ENCODE measurements at regions not wholly inside any gene's neighbourhood (a gene's known extent, or its start where the extent isn't known, plus 50 kb on each side); places are given as distances from the start of the nearest gene placed in this dataset.
"Not testable (repeated sequence)": the region's sequence is repeated elsewhere in the genome, so short reads cannot be mapped to it uniquely, and the experiment has no call there.

- DNase-seq: no peak
These were observed 99.8 kb upstream of the PLEKHG1 start for GRCh38 chr6:150499882-150500312.

- DNase-seq: not testable (repeated sequence)
These were observed 99.1 kb upstream of the PLEKHG1 start for GRCh38 chr6:150500568-150500967.

- no peak for DNase-seq
These were observed 96.6 kb upstream of the PLEKHG1 start for GRCh38 chr6:150503041-150503440.

- no peak for DNase-seq
These were observed 95.9 kb upstream of the PLEKHG1 start for GRCh38 chr6:150503586-150504339.

- not testable (repeated sequence) for DNase-seq
These were observed 92.3 kb upstream of the PLEKHG1 start for GRCh38 chr6:150507361-150507760.

- no peak for DNase-seq
These were observed 89.1 kb upstream of the PLEKHG1 start for GRCh38 chr6:150510576-150510975.

- no peak for DNase-seq
These were observed 88.4 kb upstream of the PLEKHG1 start for GRCh38 chr6:150511313-150511712.

GRCh38 chr6:150514806-150515380, 84.8 kb upstream of the PLEKHG1 start:
- DNase-seq: no peak

- DNase-seq: no peak
These were observed 83.5 kb upstream of the PLEKHG1 start for GRCh38 chr6:150516199-150516598.

GRCh38 chr6:150517175-150517574, 82.5 kb upstream of the PLEKHG1 start:
- no peak for DNase-seq

GRCh38 chr6:150521482-150521881, 78.2 kb upstream of the PLEKHG1 start:
- DNase-seq: no peak

- not testable (repeated sequence) for DNase-seq
These were observed 76.5 kb upstream of the PLEKHG1 start for GRCh38 chr6:150523216-150523615.

- no peak for DNase-seq
These were observed 74.4 kb upstream of the PLEKHG1 start for GRCh38 chr6:150525300-150525699.

- DNase-seq: no peak
These were observed 72.6 kb upstream of the PLEKHG1 start for GRCh38 chr6:150527100-150527499.

- DNase-seq: no peak
These were observed 70.9 kb upstream of the PLEKHG1 start for GRCh38 chr6:150528648-150529285.

- no peak for DNase-seq
These were observed 70.0 kb upstream of the PLEKHG1 start for GRCh38 chr6:150529646-150530045.

- no peak for DNase-seq
These were observed 67.7 kb upstream of the PLEKHG1 start for GRCh38 chr6:150531957-150532356.

- DNase-seq: no peak
These were observed 65.1 kb upstream of the PLEKHG1 start for GRCh38 chr6:150534553-150534952.

- DNase-seq: no peak
These were observed 64.4 kb upstream of the PLEKHG1 start for GRCh38 chr6:150535151-150535804.

- DNase-seq: no peak
These were observed 63.9 kb upstream of the PLEKHG1 start for GRCh38 chr6:150535818-150536220.

- no peak for DNase-seq
These were observed 62.9 kb upstream of the PLEKHG1 start for GRCh38 chr6:150536835-150537234.

GRCh38 chr6:150537491-150537890, 62.2 kb upstream of the PLEKHG1 start:
- DNase-seq: no peak

GRCh38 chr6:150537893-150538292, 61.8 kb upstream of the PLEKHG1 start:
- no peak for DNase-seq

GRCh38 chr6:150539111-150539510, 60.6 kb upstream of the PLEKHG1 start:
- DNase-seq: no peak
